SK-N-SH treated with all-trans-retinoic acid at 6 μM for 48 hours (cell line): ENCODE measurements at regions not wholly inside any gene's neighbourhood (a gene's known extent, or its start where the extent isn't known, plus 50 kb on each side); places are given as distances from the start of the nearest gene placed in this dataset.

Experiments used
- ARNTL ChIP-seq: fragments of 450-650 bp; formaldehyde crosslinking; IDR thresholded peaks from 2 replicates; pipeline ENCODE4 v1.5.0; 2020; ENCODE audit warnings: low read depth, mild to moderate bottlenecking, moderate library complexity, borderline replicate concordance
- BACH2 ChIP-seq: fragments of 250-450 bp; sonication (Bioruptor Pico); IDR thresholded peaks from 2 replicates; pipeline ENCODE4 v1.9.0; 2021; ENCODE audit warnings: mild to moderate bottlenecking, borderline replicate concordance
- CREB5 ChIP-seq: fragments of 250-450 bp; sonication (Bioruptor Pico); IDR thresholded peaks from 2 replicates; pipeline ENCODE4 v1.5.1; 2020; ENCODE audit warnings: low read depth, mild to moderate bottlenecking, moderate library complexity
- CSDC2 ChIP-seq: fragments of 250-450 bp; sonication (Bioruptor Pico); IDR thresholded peaks from 2 replicates; pipeline ENCODE4 v1.5.0; 2020; ENCODE audit warnings: mild to moderate bottlenecking, moderate library complexity
- CSRNP3 ChIP-seq: fragments of 250-450 bp; sonication (Bioruptor Pico); IDR thresholded peaks from 2 replicates; pipeline ENCODE4 v1.5.1; 2021; ENCODE audit warnings: mild to moderate bottlenecking, moderate library complexity
- ISL1 ChIP-seq: fragments of 250-450 bp; sonication (Bioruptor Pico); IDR thresholded peaks from 2 replicates; pipeline ENCODE4 v2.1.2; 2022; ENCODE audit warnings: mild to moderate bottlenecking, moderate library complexity
- PATZ1 ChIP-seq: fragments of 250-450 bp; sonication (Bioruptor Pico); IDR thresholded peaks from 2 replicates; pipeline ENCODE4 v1.8.0; 2020; ENCODE audit warnings: mild to moderate bottlenecking, moderate library complexity, borderline replicate concordance
- RARB ChIP-seq: fragments of 250-450 bp; sonication (Bioruptor Pico); IDR thresholded peaks from 2 replicates; pipeline ENCODE4 v1.8.0; 2021; ENCODE audit warnings: mild to moderate bottlenecking, moderate library complexity
- TCF4 ChIP-seq: fragments of 250-450 bp; sonication (Bioruptor Pico); IDR thresholded peaks from 2 replicates; pipeline ENCODE4 v1.8.0; 2021; ENCODE audit warnings: mild to moderate bottlenecking, moderate library complexity, borderline replicate concordance
- ZFP3 ChIP-seq: fragments of 250-450 bp; sonication (Bioruptor Pico); IDR thresholded peaks from 2 replicates; pipeline ENCODE4 v1.5.0; 2020; ENCODE audit warnings: mild to moderate bottlenecking, moderate library complexity
- ZNF565 ChIP-seq: fragments of 450-650 bp; formaldehyde crosslinking; conservative IDR thresholded peaks from 2 replicates; pipeline ENCODE4 v1.5.0; 2020; ENCODE audit warnings: low read depth, mild to moderate bottlenecking, moderate library complexity
- ZNF8 ChIP-seq: fragments of 450-650 bp; formaldehyde crosslinking; IDR thresholded peaks from 2 replicates; pipeline ENCODE4 v1.5.0; 2020; ENCODE audit warnings: mild to moderate bottlenecking, moderate library complexity

GRCh38 chr12:91986084-91986483 is 159.6 kb downstream of the BTG1 start:
- TF ChIP-seq TCF4 (CRISPR knock-in tag) (no peak), PATZ1 (CRISPR knock-in tag) (no peak), RARB (CRISPR knock-in tag) (no peak), ZNF8 (no peak), ARNTL (CRISPR knock-in tag) (no peak), CSRNP3 (CRISPR knock-in tag) (no peak), CSDC2 (no peak), ZNF565 (CRISPR knock-in tag) (no peak), ZFP3 (no peak), ISL1 (CRISPR knock-in tag) (no peak), CREB5 (CRISPR knock-in tag) (no peak), BACH2 (CRISPR knock-in tag) (no peak)
